ENCODE measurements at regions not wholly inside any gene's neighbourhood (a gene's known extent, or its start where the extent isn't known, plus 50 kb on each side); places are given as distances from the start of the nearest gene placed in this dataset.

DNA sequence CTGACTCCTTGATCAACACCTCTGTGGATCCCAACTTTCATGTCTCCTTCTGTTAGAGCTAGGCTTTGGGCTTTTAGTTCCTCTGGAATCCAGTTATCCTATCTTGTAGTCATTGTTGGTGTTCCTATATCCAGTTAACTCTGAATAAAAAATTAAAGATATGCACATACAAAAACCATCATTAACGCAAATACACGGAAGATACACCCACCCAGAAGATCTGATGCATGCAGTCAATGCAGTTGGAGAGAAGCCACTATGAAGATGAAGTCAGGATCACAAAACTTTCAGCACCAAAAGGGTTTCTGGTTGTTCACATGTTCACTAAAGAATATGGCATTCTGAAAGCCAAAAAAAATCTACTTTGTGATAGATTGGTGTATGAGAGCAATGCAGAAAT is 123.6 kb upstream of the LHX8 start:
- DNase-seq (ENCODE audit: low read depth), result no peak
- H3K4me3 ChIP-seq (ENCODE audit: low read length), result no peak overlapping the region
- TF ChIP-seq, protein P1, sequence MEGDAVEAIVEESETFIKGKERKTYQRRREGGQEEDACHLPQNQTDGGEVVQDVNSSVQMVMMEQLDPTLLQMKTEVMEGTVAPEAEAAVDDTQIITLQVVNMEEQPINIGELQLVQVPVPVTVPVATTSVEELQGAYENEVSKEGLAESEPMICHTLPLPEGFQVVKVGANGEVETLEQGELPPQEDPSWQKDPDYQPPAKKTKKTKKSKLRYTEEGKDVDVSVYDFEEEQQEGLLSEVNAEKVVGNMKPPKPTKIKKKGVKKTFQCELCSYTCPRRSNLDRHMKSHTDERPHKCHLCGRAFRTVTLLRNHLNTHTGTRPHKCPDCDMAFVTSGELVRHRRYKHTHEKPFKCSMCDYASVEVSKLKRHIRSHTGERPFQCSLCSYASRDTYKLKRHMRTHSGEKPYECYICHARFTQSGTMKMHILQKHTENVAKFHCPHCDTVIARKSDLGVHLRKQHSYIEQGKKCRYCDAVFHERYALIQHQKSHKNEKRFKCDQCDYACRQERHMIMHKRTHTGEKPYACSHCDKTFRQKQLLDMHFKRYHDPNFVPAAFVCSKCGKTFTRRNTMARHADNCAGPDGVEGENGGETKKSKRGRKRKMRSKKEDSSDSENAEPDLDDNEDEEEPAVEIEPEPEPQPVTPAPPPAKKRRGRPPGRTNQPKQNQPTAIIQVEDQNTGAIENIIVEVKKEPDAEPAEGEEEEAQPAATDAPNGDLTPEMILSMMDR (IDR thresholded peaks at IDR 0.05; ENCODE audit: insufficient read depth, low read depth, low read length, missing control alignments), result no peak

DNA sequence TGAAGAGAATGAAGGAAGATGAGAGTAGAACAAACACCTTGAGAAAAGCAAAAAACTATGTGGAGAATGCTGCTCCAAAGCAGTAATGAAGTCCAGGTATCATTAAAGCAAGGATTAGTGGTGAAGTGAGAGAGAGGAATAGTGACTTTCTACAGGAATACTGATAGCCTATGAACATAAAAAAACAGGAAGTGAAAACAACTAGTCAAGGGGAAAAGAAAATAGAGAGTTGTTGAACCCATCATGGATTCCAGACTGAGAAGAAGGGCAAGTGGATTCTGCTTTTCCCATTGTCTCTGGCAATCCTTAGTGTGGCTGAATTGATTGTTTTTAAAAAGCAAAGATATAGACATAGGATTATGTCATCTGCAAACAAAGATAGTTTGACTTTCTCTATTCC is 119.9 kb upstream of the LHX8 start:
- H3K4me3 ChIP-seq (ENCODE audit: low read length), result no peak overlapping the region
- no peak for DNase-seq (ENCODE audit: low read depth)
- TF ChIP-seq, protein P1 (IDR thresholded peaks at IDR 0.05; ENCODE audit: insufficient read depth, low read depth, low read length, missing control alignments), result no peak

DNA sequence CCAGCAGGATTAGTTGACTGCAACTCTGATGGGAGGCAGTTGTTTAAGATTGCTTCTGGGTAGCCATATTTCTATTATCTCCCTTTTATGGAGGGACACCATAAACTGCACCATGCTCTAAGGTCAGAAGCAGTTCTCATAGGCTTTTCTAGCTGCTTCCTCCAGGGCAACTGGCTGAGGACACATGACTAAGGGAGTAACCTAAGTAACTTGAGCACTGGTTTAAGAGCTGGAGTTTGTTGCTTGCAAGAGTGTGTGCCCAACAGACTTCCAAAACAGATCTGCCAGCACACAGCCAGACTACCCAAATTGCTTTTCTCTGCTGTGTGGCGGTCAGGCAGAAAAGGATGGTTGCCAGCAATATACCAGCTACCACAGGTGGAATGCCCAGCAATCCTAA is 111.2 kb upstream of the LHX8 start:
- TF ChIP-seq, protein P1 (IDR thresholded peaks at IDR 0.05; ENCODE audit: insufficient read depth, low read depth, low read length, missing control alignments), result no peak
- no peak for DNase-seq (ENCODE audit: low read depth)
- no peak overlapping the region for H3K4me3 ChIP-seq (ENCODE audit: low read length)

DNA sequence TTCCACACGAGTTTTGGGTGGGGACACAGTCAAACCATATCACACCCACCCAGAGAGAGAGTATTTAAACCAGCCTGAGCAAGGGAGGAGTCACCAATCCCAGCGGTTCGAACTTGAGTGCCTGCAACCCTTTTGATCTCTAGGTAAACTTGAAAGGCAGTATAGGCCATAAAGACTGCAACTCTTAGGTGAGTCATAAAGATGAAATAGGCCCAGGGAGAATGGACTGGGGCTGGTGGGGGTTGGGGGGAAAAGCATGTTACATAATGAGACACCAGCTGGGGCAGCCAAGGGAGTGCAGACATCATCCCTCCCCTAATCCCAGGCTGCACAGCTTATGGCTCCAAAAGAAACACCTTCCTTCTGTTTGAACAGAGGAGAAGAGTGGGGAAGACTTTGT is 99.8 kb upstream of the LHX8 start:
- peak; percentile 1 for DNase-seq (ENCODE audit: low read depth)
- TF ChIP-seq, protein P1 (IDR thresholded peaks at IDR 0.05; ENCODE audit: insufficient read depth, low read depth, low read length, missing control alignments), result no peak
- no peak overlapping the region for H3K4me3 ChIP-seq (ENCODE audit: low read length)

DNA sequence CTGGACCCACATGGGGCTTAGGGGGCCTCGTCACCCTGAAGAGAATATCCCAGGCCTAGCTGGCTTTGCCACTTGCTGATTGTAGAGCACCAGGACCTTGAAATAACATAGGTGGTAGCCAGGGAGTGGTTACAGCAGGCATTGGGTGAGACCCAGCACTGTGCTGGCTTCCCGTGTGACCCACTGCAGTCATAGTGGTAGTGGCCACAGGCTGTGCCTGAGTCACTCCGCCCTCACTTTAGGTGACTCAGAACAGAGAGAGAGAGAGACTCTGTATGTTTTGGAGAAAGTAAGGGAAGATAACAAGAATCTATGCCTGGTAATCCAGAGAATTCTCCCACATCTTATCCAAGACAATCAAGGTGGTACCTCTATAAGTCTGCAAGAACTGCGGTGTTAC is 98.7 kb upstream of the LHX8 start:
- TF ChIP-seq, protein P1 (IDR thresholded peaks at IDR 0.05; ENCODE audit: insufficient read depth, low read depth, low read length, missing control alignments), result no peak
- peak; percentile 50 for DNase-seq (ENCODE audit: low read depth)

DNA sequence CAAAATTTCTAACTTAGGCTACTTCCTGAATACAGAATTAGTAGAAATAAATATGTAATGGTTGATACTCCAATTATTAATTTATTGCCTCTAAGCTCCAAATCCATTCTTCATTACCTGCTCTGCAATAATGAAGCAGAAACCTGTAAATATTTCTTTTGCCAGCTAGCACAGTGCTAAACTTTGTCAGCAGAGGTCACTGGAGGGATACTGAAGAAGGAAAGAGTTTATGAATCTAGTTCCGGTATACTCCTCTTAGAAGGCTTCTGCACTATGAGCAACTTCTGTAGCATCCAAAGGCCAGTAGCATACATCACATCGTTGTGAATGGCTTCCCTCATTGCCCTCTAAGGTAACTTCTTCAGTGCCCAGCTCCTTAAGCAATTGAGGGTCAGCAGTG is 81.0 kb upstream of the LHX8 start:
- peak; percentile 48 for DNase-seq (ENCODE audit: low read depth)
- H3K4me3 ChIP-seq (ENCODE audit: low read length), result no peak overlapping the region
- TF ChIP-seq, protein P1 (IDR thresholded peaks at IDR 0.05; ENCODE audit: insufficient read depth, low read depth, low read length, missing control alignments), result peak; percentile 57

More for the DNA sequence above, 98.7 kb upstream of the LHX8 start:
- no peak overlapping the region for H3K4me3 ChIP-seq (ENCODE audit: low read length)

DNA sequence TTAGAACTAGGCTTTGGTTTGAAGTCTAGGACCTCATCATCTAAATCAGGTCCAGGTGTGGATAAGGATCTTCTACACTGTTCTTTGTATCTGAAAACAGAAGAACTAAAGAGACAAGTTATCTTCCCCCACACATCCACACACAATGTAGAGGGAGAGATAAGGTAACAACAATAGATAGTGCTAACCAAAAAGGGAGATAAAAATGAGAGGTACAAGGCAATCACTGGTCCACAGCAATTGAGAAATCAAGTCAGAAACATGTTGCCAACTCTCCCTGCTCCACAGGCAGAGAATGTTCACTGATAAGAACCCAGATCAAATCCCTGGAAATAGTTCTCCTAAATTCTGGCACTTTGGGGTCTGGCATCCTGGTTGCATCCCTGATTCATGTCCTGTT is 75.8 kb upstream of the LHX8 start:
- TF ChIP-seq, protein P1 (IDR thresholded peaks at IDR 0.05; ENCODE audit: insufficient read depth, low read depth, low read length, missing control alignments), result no peak
- no peak for DNase-seq (ENCODE audit: low read depth)
- no peak overlapping the region for H3K4me3 ChIP-seq (ENCODE audit: low read length)

Measured in epithelial cell of esophagus (primary cell).